HG03442 (cell line): ENCODE measurements at regions not wholly inside any gene's neighbourhood (a gene's known extent, or its start where the extent isn't known, plus 50 kb on each side); places are given as distances from the start of the nearest gene placed in this dataset.
"Not testable (repeated sequence)": the region's sequence is repeated elsewhere in the genome, so short reads cannot be mapped to it uniquely, and the experiment has no call there.

Experiments used
- ATAC-seq: cut with Tn5 transposase; IDR thresholded peaks from one replicate; pipeline ENCODE4 v1.9.1; 2021; ENCODE audit warnings: mild to moderate bottlenecking, moderate library complexity; ENCODE audit not compliant: unreplicated experiment

DNA sequence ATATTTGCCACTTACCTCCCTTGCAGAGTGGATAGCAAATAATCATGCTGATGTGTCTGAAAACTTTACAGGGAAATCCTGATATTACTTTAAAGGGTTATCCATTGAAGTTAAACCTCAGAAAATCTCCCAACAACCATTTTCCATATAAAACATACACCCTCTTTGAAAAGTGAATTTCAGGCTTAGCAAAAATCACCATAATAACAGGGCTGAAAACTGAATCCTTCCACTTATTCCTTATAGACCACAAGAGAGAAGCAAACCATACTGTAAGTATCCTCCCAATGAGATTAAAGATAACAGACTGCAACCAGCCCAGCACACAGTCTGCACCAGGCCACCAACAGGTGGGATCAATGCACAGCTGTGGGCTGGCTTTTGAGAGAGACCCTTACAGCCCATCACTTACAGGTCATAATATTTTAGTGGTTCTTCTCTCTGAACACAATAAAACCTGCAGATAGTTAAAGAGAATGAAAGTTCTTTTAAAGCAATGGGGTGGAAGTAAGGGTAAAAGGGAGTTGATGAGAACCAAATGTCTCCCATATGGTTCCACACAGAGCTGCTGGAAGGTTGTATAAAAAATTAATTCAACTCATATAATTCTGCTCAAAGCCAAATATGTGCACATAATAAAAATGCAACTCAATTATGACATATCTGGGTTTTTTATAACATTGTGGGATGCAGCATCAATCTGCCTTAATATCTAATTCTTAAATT lies 376.2 kb upstream of the GRAMD2B start:
- ATAC-seq = no peak

DNA sequence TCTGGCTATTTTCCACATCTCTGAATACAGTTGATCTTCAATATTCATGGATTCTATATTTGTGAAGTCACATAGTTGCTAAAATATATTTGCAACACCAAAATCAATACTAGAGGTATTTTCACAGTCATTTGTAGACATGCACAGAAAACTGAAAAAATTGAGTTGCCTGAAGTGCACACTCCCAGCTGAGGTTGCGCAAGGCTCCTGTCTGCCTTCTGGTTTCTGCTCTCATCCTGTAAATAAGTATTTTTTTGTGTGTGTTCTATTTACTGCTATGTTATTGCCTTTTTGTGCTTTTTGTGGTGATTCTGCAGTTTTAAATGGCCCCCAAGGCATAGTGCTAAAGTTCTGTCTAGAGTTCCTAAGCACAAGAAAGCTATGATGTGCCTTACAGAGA lies 371.1 kb upstream of the GRAMD2B start:
- ATAC-seq = no peak

DNA sequence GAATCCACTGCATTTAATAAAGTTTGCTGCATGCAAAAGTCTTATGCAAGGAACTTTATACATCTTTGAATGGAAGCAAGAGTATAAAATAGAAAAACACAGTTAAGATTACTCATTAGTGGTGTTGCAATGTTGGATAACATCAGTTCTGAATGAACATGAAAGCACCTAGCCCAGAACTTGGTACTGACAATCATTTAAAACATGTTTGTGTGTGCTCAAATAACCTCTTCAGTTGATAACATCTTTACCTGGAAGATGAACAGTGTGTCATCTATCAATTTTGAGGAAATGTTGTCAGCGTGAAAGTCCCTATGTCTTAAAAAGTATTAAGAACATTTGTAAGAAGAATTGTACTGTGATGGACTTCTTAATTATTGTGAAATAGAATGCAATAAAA lies 370.4 kb upstream of the GRAMD2B start:
- no peak for ATAC-seq

DNA sequence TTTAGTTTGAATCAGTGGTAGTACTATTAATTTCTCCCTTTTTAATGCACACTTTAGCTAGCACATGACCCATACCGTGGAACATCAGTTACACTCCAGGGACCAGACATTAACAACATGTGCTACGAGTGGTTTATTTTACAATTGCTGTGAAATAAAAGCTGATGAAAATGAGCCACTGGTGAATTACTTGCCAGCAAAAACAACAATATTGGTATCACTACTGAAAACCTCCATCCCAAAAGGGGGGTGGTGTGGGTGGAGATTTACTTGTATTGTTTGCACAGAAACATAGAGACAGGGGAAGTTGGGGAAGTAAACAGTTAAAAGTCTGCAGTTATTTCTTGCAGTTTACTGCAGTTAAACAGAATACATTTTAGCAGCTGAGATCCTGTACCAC lies 369.6 kb upstream of the GRAMD2B start:
- no peak for ATAC-seq

DNA sequence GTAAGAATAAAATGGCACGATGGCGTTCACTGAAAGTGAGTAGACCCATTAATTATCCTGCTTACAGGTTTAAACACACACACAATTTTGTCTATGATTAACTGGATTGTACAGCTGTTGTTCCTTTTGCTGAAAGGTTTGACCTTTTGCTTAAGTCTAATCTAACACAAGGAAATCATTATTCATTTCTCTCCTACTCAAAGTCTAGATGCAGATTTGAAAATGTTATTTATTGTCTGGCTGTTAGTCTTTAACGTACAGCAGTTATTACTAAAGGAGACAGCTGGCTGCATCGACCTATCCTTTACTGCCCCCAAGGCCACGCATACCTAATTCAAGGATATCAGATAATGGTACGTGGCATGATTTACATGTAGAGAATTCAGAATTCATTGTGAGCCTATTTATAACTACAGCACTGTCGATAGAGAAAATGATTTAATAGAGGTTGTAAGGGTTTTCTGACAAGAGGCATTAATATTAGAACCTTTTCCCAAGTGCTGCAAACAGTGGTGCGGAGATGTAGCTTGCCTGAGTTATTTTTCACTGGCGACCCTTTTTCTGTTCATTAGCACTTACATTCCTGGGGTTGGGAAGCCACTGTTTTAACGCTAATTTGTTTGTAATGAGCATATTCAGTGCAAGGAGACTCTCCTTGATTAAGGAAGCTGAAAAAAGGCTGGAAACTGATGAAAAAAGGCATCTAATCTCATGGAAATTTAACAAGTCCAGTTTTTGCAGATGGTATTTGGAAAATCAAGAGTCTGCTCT lies 368.4 kb upstream of the GRAMD2B start:
- no peak for ATAC-seq

DNA sequence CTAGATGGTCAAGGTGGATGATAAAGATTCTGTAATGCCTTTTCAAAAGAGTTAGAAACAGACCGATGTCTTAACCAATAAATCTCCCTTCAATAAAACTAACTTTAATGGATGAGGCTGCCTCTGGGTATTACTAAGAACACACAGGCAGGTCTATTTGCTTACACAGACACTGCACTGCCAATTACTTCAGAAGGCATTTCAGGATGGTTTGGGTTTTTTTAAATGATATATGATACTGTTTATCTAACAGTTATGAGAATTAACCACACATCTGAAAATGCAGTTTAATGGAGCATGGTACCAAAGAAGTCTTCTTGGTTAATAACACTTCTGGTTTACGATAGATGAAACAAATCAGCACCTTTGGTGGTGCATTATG lies 367.9 kb upstream of the GRAMD2B start:
- ATAC-seq = no peak

DNA sequence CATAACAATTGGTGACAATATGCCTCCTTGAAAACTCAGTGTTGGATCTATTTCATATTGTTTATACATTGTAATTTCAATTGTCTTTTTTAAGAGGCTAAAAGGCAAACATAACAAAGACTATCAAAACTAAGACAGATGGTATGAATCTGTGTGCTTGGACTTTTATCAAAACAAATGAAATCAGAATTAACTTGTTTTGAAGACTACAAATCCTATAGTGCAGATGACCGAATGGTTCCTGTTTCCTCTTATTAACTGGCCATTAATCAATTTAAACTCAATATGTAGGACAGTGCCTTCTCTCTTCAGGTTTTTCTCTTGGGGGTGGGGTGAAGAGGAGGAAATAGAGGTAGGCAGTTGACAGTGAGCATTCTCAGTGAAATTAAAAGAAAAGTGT lies 366.9 kb upstream of the GRAMD2B start:
- no peak for ATAC-seq

DNA sequence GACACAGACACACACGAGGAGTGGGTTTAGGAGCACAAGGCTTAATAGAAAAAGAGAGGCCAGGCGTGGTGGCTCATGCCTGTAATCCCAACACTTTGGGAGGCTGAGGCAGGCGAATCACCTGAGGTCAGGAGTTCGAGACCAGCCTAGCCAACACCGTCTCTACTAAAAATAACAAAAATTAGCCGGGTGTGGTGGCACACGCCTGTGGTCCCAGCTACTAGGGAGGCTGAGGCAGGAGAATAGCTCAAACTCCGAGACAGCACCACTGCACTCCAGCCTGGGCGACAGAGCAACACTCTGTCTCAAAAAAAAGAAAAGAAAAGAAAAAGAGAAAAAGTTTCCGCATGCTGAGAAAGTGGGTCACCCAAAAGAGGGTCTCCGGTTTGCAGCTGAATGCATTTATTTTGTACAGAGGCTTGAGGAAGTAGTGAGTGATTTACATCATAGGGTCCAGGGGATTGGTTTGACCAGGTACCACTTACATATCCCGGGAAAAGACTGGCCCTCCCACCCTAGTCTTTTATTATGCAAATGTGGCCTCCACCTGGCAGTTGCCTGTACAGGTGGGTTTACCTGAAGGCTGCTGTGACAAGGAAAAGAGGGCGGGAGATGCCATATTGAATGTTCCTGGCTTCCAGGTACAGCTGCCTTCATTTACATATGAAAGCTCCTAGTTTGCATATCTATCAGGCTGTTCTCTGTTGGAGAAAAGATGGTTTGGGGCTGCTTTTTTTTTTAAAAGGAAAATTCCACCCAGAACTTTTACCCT lies 366.2 kb upstream of the GRAMD2B start:
- no peak for ATAC-seq

DNA sequence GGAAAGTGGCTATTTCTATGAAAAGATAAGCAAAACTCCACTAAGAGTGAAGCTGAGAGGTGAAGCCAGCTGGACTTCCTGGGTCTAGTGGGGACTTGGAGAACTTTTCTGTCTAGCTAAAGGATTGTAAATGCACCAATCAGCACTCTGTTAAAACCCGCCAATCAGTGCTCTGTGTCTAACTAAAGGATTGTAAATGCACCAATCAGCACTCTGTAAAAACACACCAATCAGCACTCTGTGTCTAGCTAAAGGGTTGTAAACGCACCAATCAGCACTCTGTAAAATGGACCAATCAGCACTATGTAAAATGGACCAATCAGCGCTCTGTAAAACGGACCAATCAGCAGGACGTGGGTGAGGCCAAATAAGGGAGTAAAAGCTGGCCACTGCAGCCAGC lies 364.8 kb upstream of the GRAMD2B start:
- ATAC-seq = not testable (repeated sequence)

DNA sequence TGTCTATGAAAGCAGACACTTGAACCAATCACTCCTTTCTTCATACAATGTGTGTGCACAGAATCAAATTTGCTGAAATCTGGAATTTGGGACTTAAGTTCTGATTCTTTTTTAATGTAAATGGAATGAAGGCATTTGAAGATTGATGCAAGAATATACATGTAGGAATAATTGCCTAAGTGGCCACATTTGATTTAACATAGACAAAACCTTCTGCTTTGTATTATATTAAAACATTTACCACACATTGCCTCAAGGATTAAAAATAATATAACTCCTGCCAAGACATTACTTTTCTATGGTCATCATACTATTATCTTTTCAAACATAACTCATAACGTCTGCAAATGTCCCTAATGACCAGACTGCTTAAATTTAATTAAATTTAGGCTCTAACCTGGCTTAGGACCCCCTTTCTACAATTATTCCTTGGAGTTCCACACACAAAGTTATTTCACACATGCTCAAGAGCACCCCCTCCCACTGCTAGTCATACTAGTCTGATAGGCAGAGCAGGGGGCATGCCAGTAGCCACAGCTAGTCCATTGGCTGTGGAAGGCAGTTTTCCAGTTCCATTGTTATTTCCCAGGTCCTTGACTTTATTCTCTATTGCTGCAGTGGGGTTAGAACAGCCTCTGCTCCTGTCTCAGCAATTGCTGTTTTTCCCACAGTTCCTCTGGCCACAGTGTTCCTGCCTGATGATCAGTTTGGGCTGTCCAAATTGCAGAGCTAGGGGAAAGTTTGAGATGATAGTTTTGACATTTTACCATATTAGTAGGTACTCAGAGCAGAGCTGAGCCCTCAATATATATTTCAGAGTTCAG lies 360.6 kb upstream of the GRAMD2B start:
- no peak for ATAC-seq

DNA sequence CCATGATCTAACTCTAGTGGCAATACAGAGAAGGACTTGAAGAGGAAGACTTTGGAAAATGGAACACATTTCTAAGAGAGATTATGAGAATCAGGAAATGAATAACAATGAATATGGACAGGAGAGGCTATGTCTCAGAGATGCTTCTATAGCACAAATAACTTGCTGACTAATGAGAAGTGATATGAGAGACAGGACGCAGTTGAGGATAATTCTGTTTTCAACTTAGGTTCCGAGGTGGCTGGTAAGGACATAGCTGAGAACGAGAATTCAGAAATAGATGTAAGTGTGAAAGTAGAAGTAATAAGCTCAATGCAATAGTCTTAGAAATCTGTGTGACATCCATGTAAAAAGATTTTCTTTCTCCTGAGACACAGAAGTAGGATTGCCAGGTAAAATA lies 358.1 kb upstream of the GRAMD2B start:
- ATAC-seq = no peak

DNA sequence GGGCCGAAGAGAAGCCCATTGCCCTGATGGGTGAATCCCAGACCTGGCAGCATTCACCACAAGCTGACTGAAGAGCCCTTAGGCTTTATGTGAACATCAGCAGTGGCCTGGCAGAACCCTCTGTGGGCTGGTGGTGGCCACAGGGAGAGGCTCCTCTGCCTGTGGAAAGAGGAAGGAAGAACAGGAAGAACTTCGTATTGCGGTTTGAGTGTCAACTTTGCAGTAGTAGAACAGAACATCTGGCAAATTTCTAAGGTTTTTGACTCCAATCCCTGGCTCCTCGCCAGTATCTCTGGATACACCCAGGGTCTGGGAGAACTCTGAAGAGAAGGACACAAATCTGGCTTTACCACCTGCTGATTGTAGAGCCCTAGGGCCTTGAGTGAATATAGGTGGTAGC lies 356.4 kb upstream of the GRAMD2B start:
- ATAC-seq = no peak

DNA sequence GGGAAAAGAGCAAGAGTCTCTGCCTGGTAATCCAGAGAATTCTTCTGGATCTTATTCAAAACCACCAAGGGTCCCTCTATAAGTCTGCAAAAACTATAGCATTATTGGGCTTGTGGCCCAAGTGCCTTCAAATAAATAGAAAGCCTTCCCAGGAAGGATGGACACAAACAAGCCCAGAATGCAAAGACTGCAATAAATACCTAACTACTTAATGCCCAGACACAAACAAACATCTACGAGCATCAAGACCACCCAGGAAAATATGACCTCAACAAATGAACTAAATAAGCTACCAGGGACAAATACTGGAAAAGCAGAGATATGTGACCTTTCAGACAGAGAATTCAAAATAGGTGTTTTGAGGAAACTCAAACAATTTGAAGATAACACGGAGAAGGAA lies 355.8 kb upstream of the GRAMD2B start:
- no peak for ATAC-seq

DNA sequence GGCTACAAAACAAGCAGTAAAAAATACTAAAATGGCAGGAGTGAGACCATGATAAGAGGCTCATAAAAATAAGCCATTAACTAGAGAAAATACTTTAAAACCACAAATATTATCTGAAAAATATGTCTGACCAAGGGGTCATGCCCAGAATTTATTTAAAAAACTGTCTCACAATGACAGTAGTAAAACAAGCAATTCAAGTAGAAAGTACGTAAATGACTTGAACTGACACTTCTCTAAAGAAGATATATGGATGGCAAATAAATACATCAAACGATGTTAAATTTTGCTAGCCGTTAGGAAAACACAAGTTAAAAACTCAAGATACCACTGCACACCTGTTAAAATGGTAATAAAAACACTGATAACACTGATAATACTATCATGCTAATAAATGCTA lies 353.9 kb upstream of the GRAMD2B start:
- ATAC-seq = no peak

DNA sequence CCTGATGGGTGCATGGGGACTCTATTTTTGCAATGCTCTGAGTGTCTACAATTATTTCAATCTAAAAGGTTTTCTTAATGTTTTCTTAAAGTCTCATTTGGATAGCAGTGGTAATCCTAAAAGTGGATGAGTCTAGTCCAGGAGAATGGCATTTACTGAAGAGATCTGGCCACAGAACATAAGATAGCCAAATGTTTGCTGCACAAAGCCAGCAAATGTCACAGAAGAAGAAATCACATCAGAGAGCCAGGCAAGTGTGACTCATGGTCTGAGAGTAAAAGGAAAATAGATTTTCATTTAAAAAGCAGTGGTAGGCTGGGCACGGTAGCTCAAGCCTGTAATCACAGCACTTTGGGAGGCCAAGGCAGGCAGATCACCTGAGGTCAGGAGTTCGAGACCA lies 352.7 kb upstream of the GRAMD2B start:
- ATAC-seq = no peak

DNA sequence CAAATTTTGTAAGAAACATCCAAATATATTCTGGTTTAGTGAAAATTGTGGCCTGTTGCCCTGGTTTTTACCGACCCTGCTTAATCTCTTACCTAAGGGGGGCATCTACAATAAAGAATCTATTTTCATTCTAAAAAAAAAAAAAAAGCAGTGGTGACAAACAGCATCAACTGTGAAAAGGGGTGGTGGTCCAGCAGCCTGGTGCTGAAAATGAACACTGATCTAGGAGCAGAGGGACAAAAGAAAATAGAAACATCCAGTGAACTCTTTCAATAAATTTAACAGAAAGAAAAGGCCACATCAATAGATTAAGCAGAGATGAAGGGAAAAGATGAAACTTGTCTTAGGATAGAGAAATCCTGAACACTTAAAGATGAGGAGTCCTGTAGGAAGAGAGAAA lies 348.7 kb upstream of the GRAMD2B start:
- no peak for ATAC-seq

DNA sequence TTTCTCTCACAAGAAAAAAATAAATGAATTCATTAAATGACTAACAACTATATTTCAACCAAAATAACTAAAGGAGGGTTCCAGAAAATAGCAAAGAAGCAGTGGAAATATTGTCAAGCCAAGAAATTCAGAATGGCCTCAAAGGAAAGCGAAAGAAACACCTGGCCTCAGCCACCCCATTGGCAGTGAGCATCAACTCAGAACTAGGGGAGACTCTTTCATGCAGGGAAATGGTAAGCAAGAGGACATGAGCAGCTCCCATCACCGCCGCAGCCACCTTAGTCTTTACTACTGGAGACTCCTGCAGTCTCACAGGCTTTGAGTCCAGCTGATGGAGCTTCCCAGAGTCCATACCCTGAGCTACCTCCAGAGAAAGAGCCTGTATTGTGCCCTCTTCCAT lies 343.9 kb upstream of the GRAMD2B start:
- no peak for ATAC-seq

DNA sequence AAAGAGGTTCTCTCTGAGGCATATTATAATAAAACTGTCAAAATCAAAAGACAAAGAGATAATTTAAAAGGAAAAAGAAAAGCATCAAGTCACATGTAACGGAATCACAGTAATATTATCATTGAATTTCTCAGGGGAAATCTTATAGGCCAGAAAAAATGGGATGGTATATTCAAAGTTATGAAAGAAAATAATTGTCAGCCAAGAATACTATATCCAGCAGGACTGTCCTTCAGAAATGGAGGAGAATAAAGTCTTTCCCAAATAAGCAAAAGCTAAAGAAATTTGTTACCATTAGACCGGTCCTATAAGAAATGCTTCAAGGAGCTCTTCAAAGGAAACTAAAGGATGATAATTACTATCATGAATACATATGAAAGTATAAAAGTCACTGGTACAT lies 342.0 kb upstream of the GRAMD2B start:
- ATAC-seq = no peak

DNA sequence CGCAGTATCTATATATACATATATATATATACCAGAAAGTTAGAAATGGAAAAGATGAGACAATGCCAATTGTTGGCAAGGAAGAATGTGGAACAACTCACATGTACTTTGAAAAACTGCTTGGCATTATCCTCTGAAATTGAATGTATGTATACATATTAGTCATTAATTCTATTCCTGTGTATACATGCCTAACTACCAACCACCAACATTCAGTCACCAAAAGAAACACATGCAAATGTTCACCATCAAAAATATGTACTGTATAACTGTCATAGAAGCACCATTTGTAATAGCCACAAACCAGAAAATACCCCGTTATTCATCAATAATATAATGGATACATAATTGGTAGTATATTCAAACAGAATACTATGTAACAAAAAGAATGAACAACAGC lies 330.2 kb upstream of the GRAMD2B start:
- ATAC-seq = no peak

DNA sequence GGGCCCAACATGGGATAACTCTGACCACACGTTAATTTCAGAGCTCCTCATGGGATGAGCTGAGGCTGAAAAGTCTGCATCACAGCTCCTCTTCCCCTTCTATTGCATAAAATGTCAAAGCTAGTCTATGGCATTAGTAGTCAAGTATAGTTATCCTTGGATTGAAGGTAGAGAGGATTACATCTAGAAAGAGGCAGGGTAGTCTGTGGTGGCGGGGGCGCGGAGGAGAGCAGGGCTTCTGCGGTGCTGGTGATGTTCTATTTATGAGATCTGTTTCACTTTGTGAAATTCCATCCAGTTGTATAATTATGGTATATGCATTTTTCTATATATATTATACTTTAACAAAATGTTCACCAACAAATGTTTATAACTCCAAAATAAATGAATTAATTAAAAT lies 329.5 kb upstream of the GRAMD2B start:
- ATAC-seq = no peak

DNA sequence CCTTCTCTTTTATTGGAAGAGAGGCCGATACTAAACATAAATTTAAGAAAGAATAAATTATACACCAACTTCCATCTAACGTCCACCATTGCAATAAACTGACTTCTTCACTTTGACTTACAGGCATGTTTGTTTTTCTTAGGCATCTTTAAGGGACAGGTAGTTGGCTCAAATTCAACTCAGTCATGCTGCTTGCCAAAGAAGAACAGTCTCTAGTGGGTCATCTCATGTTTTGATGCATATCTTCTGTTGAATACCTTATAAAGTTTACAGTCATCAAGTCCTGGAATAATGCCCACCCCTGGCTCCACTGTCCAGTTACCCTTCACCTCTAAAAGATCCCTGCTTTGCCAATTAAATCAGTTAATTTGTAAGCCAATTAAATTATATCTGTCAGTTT lies 328.2 kb upstream of the GRAMD2B start:
- ATAC-seq = no peak
